ENCODE measurements at regions not wholly inside any gene's neighbourhood (a gene's known extent, or its start where the extent isn't known, plus 50 kb on each side); places are given as distances from the start of the nearest gene placed in this dataset.

DNA sequence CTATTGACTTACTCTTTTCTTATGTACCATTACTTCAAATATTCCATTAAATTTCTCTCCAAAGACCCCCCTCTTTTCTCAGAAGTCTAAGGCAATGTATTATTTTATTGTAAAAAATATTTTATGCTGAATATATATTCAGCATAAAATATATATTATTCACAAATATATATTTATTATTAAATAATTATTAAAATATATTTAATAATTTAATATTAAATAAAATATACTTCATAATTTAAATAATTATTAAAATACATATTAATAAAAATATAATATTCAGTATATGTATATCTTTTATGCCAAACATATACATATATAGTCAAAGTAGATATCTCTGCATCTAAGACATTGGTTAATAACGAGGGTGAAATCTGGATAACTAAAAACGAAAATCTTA, 418.4 kb downstream of the GASK1B start:
- POLR2A ChIA-PET, result interaction anchor here (0.7 kb wide), 1 partner anchor 10 kb away, joined by 4 read pairs; no protein-coding TSS in a partner anchor
- H3K4me1 ChIP-seq (ENCODE audit: control insufficient read depth, insufficient read depth, low read length), result no peaks in the 10 kb centered on the region
- H3K36me3 ChIP-seq (ENCODE audit: control insufficient read depth in 2 of 2, insufficient read depth in 1 of 2, low read length in 2 of 2), result no peaks in the 10 kb centered on the region
- no peaks in the 10 kb centered on the region for H3K9me3 ChIP-seq (ENCODE audit: control insufficient read depth, insufficient read depth, low read depth, low read length)
- no peak for TF ChIP-seq ZNF433 (tag by site-specific recombination; IDR thresholded peaks at IDR 0.05; ENCODE audit: low read depth)
- no peak overlapping the region for H3K27ac ChIP-seq (ENCODE audit: extremely low read depth, low read depth, low read length)
- H3K4me3 ChIP-seq (ENCODE audit: low read depth, low read length), result no peak overlapping the region
- CTCF ChIA-PET, result no interaction called here

- Histone ChIP-seq H3K9me3 (ENCODE audit: control insufficient read depth, insufficient read depth, low read depth, low read length) (no peaks in the 10 kb centered on the region), H3K27ac (ENCODE audit: extremely low read depth, low read depth, low read length) (no peak overlapping the region), H3K4me3 (ENCODE audit: low read depth, low read length) (no peak overlapping the region), H3K4me1 (ENCODE audit: control insufficient read depth, insufficient read depth, low read length) (no peaks in the 10 kb centered on the region), H3K36me3 (ENCODE audit: control insufficient read depth in 2 of 2, insufficient read depth in 1 of 2, low read length in 2 of 2) (no peaks in the 10 kb centered on the region)
- TF ChIP-seq ZNF501 (tag by site-specific recombination; IDR thresholded peaks at IDR 0.05) (no peak), ZNF785 (tag by site-specific recombination; IDR thresholded peaks at IDR 0.05) (no peak), ZBTB21 (tag by site-specific recombination; IDR thresholded peaks at IDR 0.05) (no peak), ZNF623 (tag by site-specific recombination; IDR thresholded peaks at IDR 0.05) (no peak), ZNF510 (tag by site-specific recombination; IDR thresholded peaks at IDR 0.05; ENCODE audit: insufficient replicate concordance) (no peak), ZNF202 (tag by site-specific recombination; IDR thresholded peaks at IDR 0.05; ENCODE audit: borderline replicate concordance) (no peak), ZNF621 (tag by site-specific recombination; IDR thresholded peaks at IDR 0.05) (no peak), SCRT2 (tag by site-specific recombination; IDR thresholded peaks at IDR 0.05) (no peak), ZNF658 (tag by site-specific recombination; IDR thresholded peaks at IDR 0.05) (no peak), ZNF596 (tag by site-specific recombination; IDR thresholded peaks at IDR 0.05) (no peak), TRIM28 (IDR thresholded peaks at IDR 0.05; ENCODE audit: borderline replicate concordance, low read length) (no peak), ZNF24 (tag by site-specific recombination; IDR thresholded peaks at IDR 0.05) (no peak)
- TF ChIP-seq, protein P1, sequence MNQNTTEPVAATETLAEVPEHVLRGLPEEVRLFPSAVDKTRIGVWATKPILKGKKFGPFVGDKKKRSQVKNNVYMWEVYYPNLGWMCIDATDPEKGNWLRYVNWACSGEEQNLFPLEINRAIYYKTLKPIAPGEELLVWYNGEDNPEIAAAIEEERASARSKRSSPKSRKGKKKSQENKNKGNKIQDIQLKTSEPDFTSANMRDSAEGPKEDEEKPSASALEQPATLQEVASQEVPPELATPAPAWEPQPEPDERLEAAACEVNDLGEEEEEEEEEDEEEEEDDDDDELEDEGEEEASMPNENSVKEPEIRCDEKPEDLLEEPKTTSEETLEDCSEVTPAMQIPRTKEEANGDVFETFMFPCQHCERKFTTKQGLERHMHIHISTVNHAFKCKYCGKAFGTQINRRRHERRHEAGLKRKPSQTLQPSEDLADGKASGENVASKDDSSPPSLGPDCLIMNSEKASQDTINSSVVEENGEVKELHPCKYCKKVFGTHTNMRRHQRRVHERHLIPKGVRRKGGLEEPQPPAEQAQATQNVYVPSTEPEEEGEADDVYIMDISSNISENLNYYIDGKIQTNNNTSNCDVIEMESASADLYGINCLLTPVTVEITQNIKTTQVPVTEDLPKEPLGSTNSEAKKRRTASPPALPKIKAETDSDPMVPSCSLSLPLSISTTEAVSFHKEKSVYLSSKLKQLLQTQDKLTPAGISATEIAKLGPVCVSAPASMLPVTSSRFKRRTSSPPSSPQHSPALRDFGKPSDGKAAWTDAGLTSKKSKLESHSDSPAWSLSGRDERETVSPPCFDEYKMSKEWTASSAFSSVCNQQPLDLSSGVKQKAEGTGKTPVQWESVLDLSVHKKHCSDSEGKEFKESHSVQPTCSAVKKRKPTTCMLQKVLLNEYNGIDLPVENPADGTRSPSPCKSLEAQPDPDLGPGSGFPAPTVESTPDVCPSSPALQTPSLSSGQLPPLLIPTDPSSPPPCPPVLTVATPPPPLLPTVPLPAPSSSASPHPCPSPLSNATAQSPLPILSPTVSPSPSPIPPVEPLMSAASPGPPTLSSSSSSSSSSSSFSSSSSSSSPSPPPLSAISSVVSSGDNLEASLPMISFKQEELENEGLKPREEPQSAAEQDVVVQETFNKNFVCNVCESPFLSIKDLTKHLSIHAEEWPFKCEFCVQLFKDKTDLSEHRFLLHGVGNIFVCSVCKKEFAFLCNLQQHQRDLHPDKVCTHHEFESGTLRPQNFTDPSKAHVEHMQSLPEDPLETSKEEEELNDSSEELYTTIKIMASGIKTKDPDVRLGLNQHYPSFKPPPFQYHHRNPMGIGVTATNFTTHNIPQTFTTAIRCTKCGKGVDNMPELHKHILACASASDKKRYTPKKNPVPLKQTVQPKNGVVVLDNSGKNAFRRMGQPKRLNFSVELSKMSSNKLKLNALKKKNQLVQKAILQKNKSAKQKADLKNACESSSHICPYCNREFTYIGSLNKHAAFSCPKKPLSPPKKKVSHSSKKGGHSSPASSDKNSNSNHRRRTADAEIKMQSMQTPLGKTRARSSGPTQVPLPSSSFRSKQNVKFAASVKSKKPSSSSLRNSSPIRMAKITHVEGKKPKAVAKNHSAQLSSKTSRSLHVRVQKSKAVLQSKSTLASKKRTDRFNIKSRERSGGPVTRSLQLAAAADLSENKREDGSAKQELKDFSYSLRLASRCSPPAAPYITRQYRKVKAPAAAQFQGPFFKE (tag by site-specific recombination; IDR thresholded peaks at IDR 0.05; ENCODE audit: borderline replicate concordance), result no peak
- TF ChIP-seq, protein P2, sequence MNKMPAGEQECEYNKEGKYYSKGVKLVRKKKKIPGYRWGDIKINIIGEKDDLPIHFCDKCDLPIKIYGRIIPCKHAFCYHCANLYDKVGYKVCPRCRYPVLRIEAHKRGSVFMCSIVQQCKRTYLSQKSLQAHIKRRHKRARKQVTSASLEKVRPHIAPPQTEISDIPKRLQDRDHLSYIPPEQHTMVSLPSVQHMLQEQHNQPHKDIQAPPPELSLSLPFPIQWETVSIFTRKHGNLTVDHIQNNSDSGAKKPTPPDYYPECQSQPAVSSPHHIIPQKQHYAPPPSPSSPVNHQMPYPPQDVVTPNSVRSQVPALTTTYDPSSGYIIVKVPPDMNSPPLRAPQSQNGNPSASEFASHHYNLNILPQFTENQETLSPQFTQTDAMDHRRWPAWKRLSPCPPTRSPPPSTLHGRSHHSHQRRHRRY (tag by site-specific recombination; IDR thresholded peaks at IDR 0.05), result no peak
- TF ChIP-seq, protein P3, sequence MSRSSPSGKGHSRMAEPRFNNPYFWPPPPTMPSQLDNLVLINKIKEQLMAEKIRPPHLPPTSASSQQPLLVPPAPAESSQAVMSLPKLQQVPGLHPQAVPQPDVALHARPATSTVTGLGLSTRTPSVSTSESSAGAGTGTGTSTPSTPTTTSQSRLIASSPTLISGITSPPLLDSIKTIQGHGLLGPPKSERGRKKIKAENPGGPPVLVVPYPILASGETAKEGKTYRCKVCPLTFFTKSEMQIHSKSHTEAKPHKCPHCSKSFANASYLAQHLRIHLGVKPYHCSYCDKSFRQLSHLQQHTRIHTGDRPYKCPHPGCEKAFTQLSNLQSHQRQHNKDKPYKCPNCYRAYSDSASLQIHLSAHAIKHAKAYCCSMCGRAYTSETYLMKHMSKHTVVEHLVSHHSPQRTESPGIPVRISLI (tag by site-specific recombination; IDR thresholded peaks at IDR 0.05), result no peak
- ChIA-PET CTCF (interaction anchor here (0.7 kb wide), 1 partner anchor 216 kb away, joined by 6 read pairs; no protein-coding TSS in a partner anchor), POLR2A (no interaction called here)
These were observed 421.2 kb downstream of the GASK1B start for GRCh38 chr4:157751631-157752030.
